T-cell (primary cell): ENCODE measurements at regions not wholly inside any gene's neighbourhood (a gene's known extent, or its start where the extent isn't known, plus 50 kb on each side); places are given as distances from the start of the nearest gene placed in this dataset.

ENCODE experiments used
- ATAC-seq, 4 experiments: fragments of 200-7000 bp in 3 of 4; fragments of 150-1000 bp in 1 of 4; cut with Tn5 transposase; replicated peaks in 1 of 4; 1 replicate in 3 of 4; 2 replicates in 1 of 4; pipeline ENCODE4 v1.10.0; 2021; ENCODE audit warnings: moderate library complexity in 3 of 4, mild to moderate bottlenecking in 2 of 4, moderate number of reproducible peaks in 1 of 4
- CTCF ChIA-PET, 2 donors: fragments of 300-600 bp; sonication (Branson Sonifier 250); formaldehyde crosslinking; loops; one replicate each; lab custom pipeline; 2022; ENCODE audit warnings: antibody characterized with exemption in 2 of 2; lab: Charles Lee
- POLR2A ChIA-PET, 2 donors: fragments of 300-600 bp; sonication (Branson Sonifier 250); formaldehyde crosslinking; loops; one replicate each; lab custom pipeline; 2022; ENCODE audit warnings: antibody characterized with exemption in 2 of 2; lab: Charles Lee
- DNase-seq, 35 experiments: peaks; one replicate each; pipeline versions ENCODE4 v3.0.0 to v3.0.0-alpha.2; 2013 to 2023
- H3K27ac ChIP-seq: one replicate; pipeline ENCODE4 v1.5.1; 2013; ENCODE audit warnings: low read length
- H3K27me3 ChIP-seq, 2 experiments: replicated peaks in 1 of 2; 1 replicate in 1 of 2; 2 replicates in 1 of 2; pipeline versions ENCODE4 v1.6.1 to v1.7.0; 2013; ENCODE audit warnings: low read length in 1 of 2, mixed read lengths in 1 of 2; ENCODE audit not compliant: control insufficient read depth in 2 of 2, insufficient read depth in 2 of 2; ENCODE audit errors: extremely low read depth in 1 of 2
- H3K36me3 ChIP-seq, 2 donors: 1 replicate in 1 of 2; 2 replicates in 1 of 2; pipeline versions ENCODE4 v1.6.1 to v1.7.0; 2013; ENCODE audit warnings: low read length in 1 of 2; ENCODE audit not compliant: control insufficient read depth in 2 of 2, insufficient read depth in 1 of 2; ENCODE audit errors: extremely low read depth in 1 of 2
- H3K4me1 ChIP-seq, 2 experiments: 1 replicate in 1 of 2; 2 replicates in 1 of 2; pipeline versions ENCODE4 v1.6.1 to v1.7.0; 2013; ENCODE audit warnings: low read length in 2 of 2, mixed read lengths in 1 of 2; ENCODE audit not compliant: insufficient read depth in 2 of 2, control insufficient read depth in 1 of 2; ENCODE audit errors: extremely low read depth in 1 of 2
- H3K4me3 ChIP-seq, 2 donors: 1 replicate in 1 of 2; 2 replicates in 1 of 2; pipeline versions ENCODE4 v1.5.1 to v1.7.0; 2013; ENCODE audit warnings: mild to moderate bottlenecking in 2 of 2, low read length in 1 of 2, moderate library complexity in 1 of 2; ENCODE audit not compliant: control insufficient read depth in 1 of 2; ENCODE audit errors: extremely low read depth in 1 of 2
- H3K9me3 ChIP-seq: 2 replicates; pipeline ENCODE4 v1.7.0; 2013
- H3K27ac Mint-ChIP-seq, 2 donors: one replicate each; pipeline ENCODE4 v1.8.0; 2020 to 2021; ENCODE audit warnings: mild to moderate bottlenecking in 2 of 2, mixed read lengths in 2 of 2
- H3K27me3 Mint-ChIP-seq, 2 donors: one replicate each; pipeline ENCODE4 v1.8.0; 2021 to 2022; ENCODE audit warnings: mixed read lengths in 2 of 2
- H3K36me3 Mint-ChIP-seq: one replicate; pipeline ENCODE4 v1.8.0; 2021; ENCODE audit warnings: mixed read lengths
- H3K4me1 Mint-ChIP-seq, 3 donors: one replicate each; pipeline ENCODE4 v1.8.0; 2020 to 2022; ENCODE audit warnings: mixed read lengths in 3 of 3, mild to moderate bottlenecking in 1 of 3
- H3K4me3 Mint-ChIP-seq, 3 donors: one replicate each; pipeline ENCODE4 v1.8.0; 2020 to 2022; ENCODE audit warnings: mild to moderate bottlenecking in 3 of 3, mixed read lengths in 3 of 3, moderate library complexity in 3 of 3
- H3K9me3 Mint-ChIP-seq, 3 donors: one replicate each; pipeline ENCODE4 v1.8.0; 2020 to 2022; ENCODE audit warnings: mixed read lengths in 3 of 3
- WGBS: methylation state at CpG from one replicate; pipeline ENCODE4 v1.1.5; 2013; ENCODE audit warnings: missing lambda C conversion rate; ENCODE audit not compliant: insufficient coverage; 5-methylcytosine and 5-hydroxymethylcytosine counted together

DNA sequence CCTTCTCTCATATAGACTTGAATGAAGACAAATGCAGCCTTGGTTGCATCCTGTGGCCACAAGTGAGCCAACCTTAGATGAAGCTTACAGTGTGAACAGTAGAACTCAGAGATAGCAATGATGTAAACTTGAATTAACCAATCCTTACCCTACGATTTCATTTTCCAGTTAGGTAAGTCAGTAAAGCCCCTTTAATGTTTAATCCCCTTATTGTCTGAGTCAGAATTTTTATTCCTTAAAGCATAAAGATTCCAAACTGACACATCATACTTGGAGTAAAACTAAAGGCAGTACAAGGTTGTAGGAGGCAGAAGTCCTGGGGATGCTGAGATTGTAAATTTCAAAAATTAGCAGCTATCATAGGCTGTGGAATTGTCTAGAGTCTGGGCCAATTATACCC, 507.8 kb upstream of the DPH6 start:
- H3K27ac ChIP-seq, result no peak overlapping the region
- Mint-ChIP-seq H3K4me3 (no peak overlapping the region), H3K27ac (no peak overlapping the region), H3K27me3 (no peaks in the 10 kb centered on the region), H3K4me1 (no peaks in the 10 kb centered on the region), H3K9me3 (peaks cover 0 to 7% (median 4%) of the 10 kb centered on the region in 3 donors), H3K36me3 (no peaks in the 10 kb centered on the region)
- no peaks in the 10 kb centered on the region for H3K36me3 ChIP-seq
- ChIA-PET POLR2A (no interaction called here), CTCF (no interaction called here)
- no peaks in the 10 kb centered on the region for H3K4me1 ChIP-seq
- ATAC-seq (no peak), DNase-seq (no peak)
- peaks cover 2% of the 10 kb centered on the region for H3K9me3 ChIP-seq
- no peaks in the 10 kb centered on the region for H3K27me3 ChIP-seq
- WGBS, result no CpG with 5 or more reads among the region's 1 CpG
- no peak overlapping the region for H3K4me3 ChIP-seq

DNA sequence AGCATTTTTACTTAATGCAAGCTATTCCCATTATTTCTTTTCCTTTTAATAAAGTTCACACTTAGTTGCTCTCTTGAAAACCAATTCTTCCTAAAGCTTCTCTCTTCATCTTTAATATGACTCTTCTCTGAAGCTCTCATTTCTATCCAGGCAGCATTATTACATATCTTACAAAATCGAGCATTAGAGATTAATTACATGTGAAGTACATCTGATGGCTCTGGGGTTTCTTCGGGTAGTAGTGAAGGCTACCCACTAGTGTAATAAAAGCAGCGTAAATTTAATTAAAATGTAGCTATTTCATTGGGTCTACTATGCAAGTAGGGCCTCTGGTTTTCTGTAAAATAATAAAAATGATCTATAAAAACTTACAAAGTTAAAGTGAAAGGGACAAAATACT, 513.6 kb upstream of the DPH6 start:
- Mint-ChIP-seq H3K36me3 (no peaks in the 10 kb centered on the region), H3K4me3 (no peak overlapping the region), H3K4me1 (no peaks in the 10 kb centered on the region), H3K9me3 (peaks cover 0 to 4% (median 0%) of the 10 kb centered on the region in 3 donors), H3K27ac (no peak overlapping the region), H3K27me3 (no peaks in the 10 kb centered on the region)
- CTCF ChIA-PET, result no interaction called here
- no peak overlapping the region for H3K27ac ChIP-seq
- no peak overlapping the region for H3K4me3 ChIP-seq
- no peaks in the 10 kb centered on the region for H3K9me3 ChIP-seq
- ATAC-seq (no peak), DNase-seq (no peak)
- no peaks in the 10 kb centered on the region for H3K4me1 ChIP-seq
- H3K36me3 ChIP-seq, result no peaks in the 10 kb centered on the region
- no CpG with 5 or more reads among the region's 3 CpGs for WGBS
- POLR2A ChIA-PET, result no interaction called here
- no peaks in the 10 kb centered on the region for H3K27me3 ChIP-seq

DNA sequence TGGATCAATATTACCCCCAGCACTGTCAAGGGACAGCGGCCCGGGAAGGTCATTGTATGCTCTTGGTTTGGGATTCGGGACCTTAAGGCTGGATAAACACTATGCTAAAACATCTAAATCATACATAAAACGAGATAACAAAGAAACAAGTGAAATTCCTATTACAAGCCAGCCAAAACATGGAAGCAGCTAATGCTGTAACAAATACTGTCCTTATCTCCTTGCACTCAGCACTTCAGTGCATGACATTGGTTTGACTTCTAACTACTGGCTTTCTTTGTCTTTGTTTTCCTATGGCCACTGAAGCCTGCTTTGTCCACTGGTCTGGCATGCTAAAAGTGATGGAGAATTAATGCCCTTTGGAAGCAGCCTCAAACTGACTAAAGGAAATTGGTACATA, 516.4 kb upstream of the DPH6 start:
- no peaks in the 10 kb centered on the region for H3K36me3 Mint-ChIP-seq
- POLR2A ChIA-PET, result no interaction called here
- no peak overlapping the region for H3K4me3 ChIP-seq
- H3K9me3 Mint-ChIP-seq, result peaks cover 0 to 4% (median 0%) of the 10 kb centered on the region in 3 donors
- H3K4me3 Mint-ChIP-seq, result no peak overlapping the region
- H3K27ac ChIP-seq, result no peak overlapping the region
- no peaks in the 10 kb centered on the region for H3K27me3 Mint-ChIP-seq
- no peak overlapping the region for H3K27ac Mint-ChIP-seq
- ATAC-seq (no peak), DNase-seq (no peak)
- WGBS, result 75% methylated on average over 4 of the region's 4 CpGs
- no peaks in the 10 kb centered on the region for H3K9me3 ChIP-seq
- no peaks in the 10 kb centered on the region for H3K27me3 ChIP-seq
- CTCF ChIA-PET, result no interaction called here
- H3K4me1 ChIP-seq, result no peaks in the 10 kb centered on the region
- no peaks in the 10 kb centered on the region for H3K4me1 Mint-ChIP-seq
- H3K36me3 ChIP-seq, result no peaks in the 10 kb centered on the region

DNA sequence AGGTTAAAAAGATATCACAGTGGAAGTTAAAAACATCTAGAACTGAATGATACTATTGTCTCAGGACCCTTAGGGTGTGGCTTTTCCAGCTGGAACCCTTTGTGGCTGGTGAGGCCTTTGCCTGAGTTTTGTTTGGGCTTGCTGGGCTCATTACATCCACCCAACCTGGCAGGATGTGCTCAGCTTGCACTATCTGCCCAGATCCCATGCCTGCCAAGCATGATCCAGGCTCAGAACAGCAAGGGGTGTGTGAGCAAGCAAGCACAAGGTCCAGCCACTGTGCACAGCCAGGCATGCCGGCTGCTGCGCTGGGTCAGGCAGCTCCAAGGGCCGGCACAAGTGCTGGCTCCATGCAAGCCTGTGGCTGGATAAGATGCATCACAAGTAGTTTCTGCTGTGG, 512.7 kb upstream of the CDIN1 start:
- no peaks in the 10 kb centered on the region for H3K27me3 ChIP-seq
- WGBS, result 79% methylated on average over 3 of the region's 3 CpGs
- H3K27me3 Mint-ChIP-seq, result no peaks in the 10 kb centered on the region
- H3K9me3 ChIP-seq, result no peaks in the 10 kb centered on the region
- H3K27ac Mint-ChIP-seq, result no peak overlapping the region
- no peaks in the 10 kb centered on the region for H3K36me3 Mint-ChIP-seq
- no peaks in the 10 kb centered on the region for H3K4me1 Mint-ChIP-seq
- peaks cover 0 to 8% (median 3%) of the 10 kb centered on the region in 3 donors for H3K9me3 Mint-ChIP-seq
- no peak overlapping the region for H3K4me3 Mint-ChIP-seq
- POLR2A ChIA-PET, result no interaction called here
- no peaks in the 10 kb centered on the region for H3K36me3 ChIP-seq
- H3K4me3 ChIP-seq, result no peak overlapping the region
- H3K4me1 ChIP-seq, result no peaks in the 10 kb centered on the region
- DNase-seq, result no peak
- CTCF ChIA-PET, result no interaction called here
- no peak for ATAC-seq
- no peak overlapping the region for H3K27ac ChIP-seq

DNA sequence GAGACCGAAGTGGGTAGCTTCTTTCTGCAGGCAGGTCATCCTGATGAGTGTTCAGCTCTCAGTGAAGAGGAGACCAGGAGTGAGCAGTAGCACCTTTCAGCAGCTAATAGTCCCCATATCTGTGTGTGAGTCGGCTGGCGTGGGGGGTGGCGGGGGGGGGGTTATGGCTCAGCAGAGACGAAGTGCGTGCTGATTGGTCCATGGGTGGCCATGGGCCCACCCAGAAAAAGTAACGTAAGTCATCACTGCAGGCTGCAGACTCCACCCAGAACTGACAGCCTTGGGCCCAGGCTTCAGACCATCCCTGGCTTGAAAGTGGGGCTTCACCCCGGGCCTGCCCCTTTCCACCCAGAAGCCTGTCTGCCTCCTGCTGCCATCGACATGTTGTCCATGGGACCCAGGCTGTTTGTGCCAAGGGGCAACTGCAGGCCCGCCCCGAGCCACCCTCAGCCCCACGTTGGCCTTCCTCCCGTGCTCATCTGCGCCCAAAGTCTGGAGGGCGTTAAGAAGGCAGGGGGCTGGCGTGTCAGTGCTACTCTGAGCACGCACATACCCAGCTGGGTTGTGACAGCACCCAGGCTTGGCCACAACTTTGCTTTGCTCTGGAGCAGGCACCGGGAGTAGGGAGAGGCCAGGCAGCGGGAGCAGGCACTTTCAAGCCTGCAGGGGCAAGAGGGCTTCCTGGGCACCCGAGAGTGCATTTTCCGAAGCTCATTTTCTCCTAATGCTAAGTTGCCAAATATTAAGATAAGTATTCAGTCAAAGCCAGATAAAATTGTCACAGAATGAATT, 511.7 kb upstream of the CDIN1 start:
- Histone ChIP-seq H3K4me3 (no peak overlapping the region), H3K9me3 (no peaks in the 10 kb centered on the region), H3K36me3 (no peaks in the 10 kb centered on the region), H3K27ac (no peak overlapping the region), H3K27me3 (no peaks in the 10 kb centered on the region), H3K4me1 (no peaks in the 10 kb centered on the region)
- ATAC-seq, result no peak
- no peaks in the 10 kb centered on the region for H3K4me1 Mint-ChIP-seq
- 85% methylated on average over 18 of the region's 21 CpGs for WGBS
- no peak for DNase-seq
- H3K27ac Mint-ChIP-seq, result no peak overlapping the region
- H3K9me3 Mint-ChIP-seq, result peaks cover 0 to 8% (median 3%) of the 10 kb centered on the region in 3 donors
- H3K36me3 Mint-ChIP-seq, result no peaks in the 10 kb centered on the region
- H3K4me3 Mint-ChIP-seq, result no peak overlapping the region
- ChIA-PET CTCF (no interaction called here), POLR2A (no interaction called here)
- no peaks in the 10 kb centered on the region for H3K27me3 Mint-ChIP-seq

DNA sequence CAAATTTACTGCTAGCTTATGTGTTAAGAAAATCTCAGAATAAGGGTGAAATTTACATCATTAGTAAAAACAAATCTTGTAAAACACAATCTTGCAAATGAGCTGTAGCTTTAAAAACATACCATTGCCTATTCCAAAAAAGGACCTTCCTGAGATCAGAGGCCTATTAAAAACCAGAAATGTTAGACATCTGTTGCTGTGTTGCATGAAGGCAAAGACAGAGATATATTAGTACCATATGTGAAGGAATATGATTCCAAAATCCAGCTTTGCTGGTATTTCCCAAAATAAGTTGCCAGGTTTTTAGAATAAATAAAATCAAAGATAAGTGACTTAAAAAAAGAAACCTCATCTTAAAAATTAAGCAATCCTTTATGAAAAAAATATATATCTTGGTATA, 504.1 kb upstream of the CDIN1 start:
- Histone ChIP-seq H3K4me3 (no peak overlapping the region), H3K4me1 (no peaks in the 10 kb centered on the region), H3K27ac (no peak overlapping the region), H3K9me3 (no peaks in the 10 kb centered on the region), H3K27me3 (no peaks in the 10 kb centered on the region), H3K36me3 (no peaks in the 10 kb centered on the region)
- no peak for ATAC-seq
- no peak overlapping the region for H3K27ac Mint-ChIP-seq
- H3K27me3 Mint-ChIP-seq, result no peaks in the 10 kb centered on the region
- POLR2A ChIA-PET, result no interaction called here
- CTCF ChIA-PET, result no interaction called here
- DNase-seq, result no peak
- H3K4me3 Mint-ChIP-seq, result no peak overlapping the region
- peaks cover 0 to 13% (median 8%) of the 10 kb centered on the region in 3 donors for H3K9me3 Mint-ChIP-seq
- no peaks in the 10 kb centered on the region for H3K36me3 Mint-ChIP-seq
- no peaks in the 10 kb centered on the region for H3K4me1 Mint-ChIP-seq

DNA sequence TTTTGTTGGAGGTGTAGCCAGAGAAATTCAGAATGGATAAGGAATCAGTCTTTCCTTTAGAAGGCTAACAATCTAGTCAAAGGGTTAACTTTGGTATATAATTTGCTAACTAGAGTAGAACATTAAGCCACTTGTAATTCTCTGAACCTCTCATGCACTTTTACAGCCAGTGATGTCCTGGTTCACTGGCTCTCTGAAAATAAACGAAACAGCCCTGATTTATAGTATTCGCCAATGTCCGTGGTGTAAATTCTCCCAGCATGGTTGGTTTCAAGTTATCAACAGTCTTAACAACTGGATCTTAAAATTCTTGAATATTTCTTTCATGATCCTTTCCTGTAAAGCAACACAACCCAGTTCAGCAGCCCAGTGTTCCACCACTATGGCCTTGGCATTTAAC, 500.4 kb upstream of the CDIN1 start:
- no peak overlapping the region for H3K27ac Mint-ChIP-seq
- ChIA-PET CTCF (no interaction called here), POLR2A (no interaction called here)
- Histone ChIP-seq H3K4me1 (no peaks in the 10 kb centered on the region), H3K36me3 (no peaks in the 10 kb centered on the region), H3K27ac (no peak overlapping the region), H3K9me3 (peaks cover 2% of the 10 kb centered on the region), H3K4me3 (no peak overlapping the region), H3K27me3 (no peaks in the 10 kb centered on the region)
- DNase-seq (no peak), ATAC-seq (no peak)
- H3K36me3 Mint-ChIP-seq, result no peaks in the 10 kb centered on the region
- no peaks in the 10 kb centered on the region for H3K4me1 Mint-ChIP-seq
- H3K27me3 Mint-ChIP-seq, result no peaks in the 10 kb centered on the region
- H3K9me3 Mint-ChIP-seq, result peaks cover 13 to 35% (median 18%) of the 10 kb centered on the region in 3 donors
- WGBS, result 57% methylated on average over 3 of the region's 3 CpGs
- H3K4me3 Mint-ChIP-seq, result no peak overlapping the region
